ENCODE measurements at regions not wholly inside any gene's neighbourhood (a gene's known extent, or its start where the extent isn't known, plus 50 kb on each side); places are given as distances from the start of the nearest gene placed in this dataset.

DNA sequence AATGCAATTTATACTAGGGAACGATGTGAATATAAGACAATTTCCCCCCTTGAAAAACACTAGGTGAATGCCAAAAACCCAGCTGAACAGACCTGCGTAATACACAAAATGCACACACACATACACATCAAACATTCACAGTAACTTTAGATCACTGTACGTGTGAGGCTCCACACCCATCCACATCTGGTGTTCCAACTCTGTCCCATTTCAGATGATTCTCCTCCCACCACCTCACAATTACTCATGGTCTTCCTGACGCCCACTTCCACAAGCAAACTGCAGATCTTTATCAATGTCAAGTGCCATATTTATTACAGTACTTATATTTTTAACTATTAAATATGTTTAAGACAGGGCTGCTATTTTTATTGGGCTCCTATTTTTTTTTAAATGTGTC is 57.8 kb upstream of the TENM4 start:
- no peak for TF ChIP-seq NFRKB (IDR thresholded peaks at IDR 0.05)
- TF ChIP-seq, protein P1, sequence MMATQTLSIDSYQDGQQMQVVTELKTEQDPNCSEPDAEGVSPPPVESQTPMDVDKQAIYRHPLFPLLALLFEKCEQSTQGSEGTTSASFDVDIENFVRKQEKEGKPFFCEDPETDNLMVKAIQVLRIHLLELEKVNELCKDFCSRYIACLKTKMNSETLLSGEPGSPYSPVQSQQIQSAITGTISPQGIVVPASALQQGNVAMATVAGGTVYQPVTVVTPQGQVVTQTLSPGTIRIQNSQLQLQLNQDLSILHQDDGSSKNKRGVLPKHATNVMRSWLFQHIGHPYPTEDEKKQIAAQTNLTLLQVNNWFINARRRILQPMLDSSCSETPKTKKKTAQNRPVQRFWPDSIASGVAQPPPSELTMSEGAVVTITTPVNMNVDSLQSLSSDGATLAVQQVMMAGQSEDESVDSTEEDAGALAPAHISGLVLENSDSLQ (IDR thresholded peaks at IDR 0.05), result no peak
- TF ChIP-seq FOXK2 (IDR thresholded peaks at IDR 0.05), result no peak
- TF ChIP-seq L3MBTL2 (conservative IDR thresholded peaks at IDR 0.05), result no peak
- TF ChIP-seq SUZ12 (IDR thresholded peaks at IDR 0.05), result no peak
- TF ChIP-seq BHLHE40 (IDR thresholded peaks at IDR 0.05; ENCODE audit: borderline replicate concordance), result no peak
- TF ChIP-seq CTBP1 (IDR thresholded peaks at IDR 0.05; ENCODE audit: borderline replicate concordance), result no peak
- TF ChIP-seq SP1 (IDR thresholded peaks at IDR 0.05), result no peak
- TF ChIP-seq ZNF384 (IDR thresholded peaks at IDR 0.05), result no peak
- TF ChIP-seq FOXM1 (IDR thresholded peaks at IDR 0.05; ENCODE audit: borderline replicate concordance), result no peak
- no peak for TF ChIP-seq ARNT (IDR thresholded peaks at IDR 0.05)
